Neural cell (in vitro differentiated cells): ENCODE measurements at regions not wholly inside any gene's neighbourhood (a gene's known extent, or its start where the extent isn't known, plus 50 kb on each side); places are given as distances from the start of the nearest gene placed in this dataset.

Experiments
- H2AFZ ChIP-seq: fragments of 200-600, 300-800 bp; sonication (generic), shearing (Covaris generic); 2 replicates; pipeline ENCODE4 v1.6.0; 2014; ENCODE audit warnings: low read depth, mild to moderate bottlenecking, antibody characterized with exemption, low read length, moderate library complexity
- H3F3A ChIP-seq: fragments of 200-600 bp; shearing (Covaris generic); 2 replicates; pipeline ENCODE4 v1.6.1; 2016; ENCODE audit warnings: mild to moderate bottlenecking, moderate library complexity, mixed read lengths, antibody characterized with exemption, low read length; ENCODE audit not compliant: insufficient read depth, poor library complexity, severe bottlenecking
- H3K27ac ChIP-seq: fragments of 200-600, 300-800 bp; sonication (generic), shearing (Covaris generic); 2 replicates; pipeline ENCODE4 v1.5.1; 2014; ENCODE audit warnings: mild to moderate bottlenecking, low read length, moderate library complexity
- H3K27me3 ChIP-seq: fragments of 300-800, 200-600 bp; sonication (generic), shearing (Covaris generic); 2 replicates; pipeline ENCODE4 v1.6.0; 2014; ENCODE audit warnings: mild to moderate bottlenecking, low read depth, low read length, moderate library complexity; ENCODE audit not compliant: insufficient read depth
- H3K36me3 ChIP-seq: fragments of 300-800, 200-600 bp; sonication (generic), shearing (Covaris generic); 2 replicates; pipeline ENCODE4 v1.5.1; 2014; ENCODE audit warnings: mild to moderate bottlenecking, antibody characterized with exemption, low read length, moderate library complexity; ENCODE audit not compliant: insufficient read depth
- H3K4me2 ChIP-seq: fragments of 300-800, 200-600 bp; sonication (generic), shearing (Covaris generic); 2 replicates; pipeline ENCODE4 v1.6.0; 2014; ENCODE audit warnings: mild to moderate bottlenecking, low read length
- H3K4me3 ChIP-seq: fragments of 300-800, 200-600 bp; sonication (generic), shearing (Covaris generic); 2 replicates; pipeline ENCODE4 v1.5.1; 2014; ENCODE audit warnings: mild to moderate bottlenecking, low read length, moderate library complexity
- H3K79me2 ChIP-seq: fragments of 200-600 bp; shearing (Covaris generic); replicated peaks from 2 replicates; pipeline ENCODE4 v1.6.0; 2014; ENCODE audit warnings: mild to moderate bottlenecking, low read length, moderate library complexity; ENCODE audit not compliant: insufficient read depth
- H3K9ac ChIP-seq: fragments of 300-800, 200-600 bp; sonication (generic), shearing (Covaris generic); 2 replicates; pipeline ENCODE4 v1.6.1; 2016; ENCODE audit warnings: mild to moderate bottlenecking, low read length, mixed read lengths
- H3K9me2 ChIP-seq: fragments of 200-600 bp; shearing (Covaris generic); 2 replicates; pipeline ENCODE4 v1.6.1; 2016; ENCODE audit warnings: mild to moderate bottlenecking, low read length, mixed read lengths; ENCODE audit not compliant: insufficient read depth
- H3K9me3 ChIP-seq: fragments of 200-600, 300-800 bp; sonication (generic), shearing (Covaris generic); 2 replicates; pipeline ENCODE4 v1.6.1; 2016; ENCODE audit warnings: mild to moderate bottlenecking, mixed run types, low read length, moderate library complexity, mixed read lengths
- H4K20me1 ChIP-seq: fragments of 200-600 bp; shearing (Covaris generic); 2 replicates; pipeline ENCODE4 v1.6.1; 2016; ENCODE audit warnings: mild to moderate bottlenecking, mixed run types; ENCODE audit not compliant: insufficient read depth
- CTCF ChIP-seq: fragments of 450-650 bp; IDR thresholded peaks from 2 replicates; pipeline ENCODE4 v1.5.1; 2014; ENCODE audit warnings: antibody characterized with exemption, mild to moderate bottlenecking, moderate library complexity; ENCODE audit not compliant: poor library complexity, severe bottlenecking
- EP300 ChIP-seq: fragments of 450-650 bp; conservative IDR thresholded peaks from 2 replicates; pipeline ENCODE4 v1.6.1; 2014; ENCODE audit warnings: antibody characterized with exemption, mild to moderate bottlenecking, moderate library complexity; ENCODE audit not compliant: poor library complexity, severe bottlenecking
- EZH2 ChIP-seq: fragments of 200-600, 300-800 bp; shearing (Covaris generic), sonication (generic); IDR thresholded peaks from 2 replicates; pipeline ENCODE4 v1.6.1; 2014; ENCODE audit warnings: antibody characterized with exemption, low read length, borderline replicate concordance, mild to moderate bottlenecking; ENCODE audit not compliant: insufficient read depth, poor library complexity, severe bottlenecking
- MXI1 ChIP-seq: fragments of 450-650 bp; conservative IDR thresholded peaks from 2 replicates; pipeline ENCODE4 v1.6.1; 2014; ENCODE audit warnings: antibody characterized with exemption, mild to moderate bottlenecking; ENCODE audit not compliant: poor library complexity, severe bottlenecking
- POLR2AphosphoS5 ChIP-seq: IDR thresholded peaks from 2 replicates; pipeline ENCODE4 v1.6.1; 2012
- RAD21 ChIP-seq: fragments of 450-650 bp; conservative IDR thresholded peaks from 2 replicates; pipeline ENCODE4 v1.6.1; 2014; ENCODE audit warnings: antibody characterized with exemption, mild to moderate bottlenecking, moderate library complexity
- REST ChIP-seq: IDR thresholded peaks from 2 replicates; pipeline ENCODE4 v1.6.1; 2012; ENCODE audit warnings: borderline replicate concordance
- SMC3 ChIP-seq: fragments of 450-650 bp; conservative IDR thresholded peaks from 2 replicates; pipeline ENCODE4 v1.6.1; 2014; ENCODE audit warnings: antibody characterized with exemption, mild to moderate bottlenecking, moderate library complexity; ENCODE audit not compliant: poor library complexity
- TAF1 ChIP-seq: IDR thresholded peaks from 2 replicates; pipeline ENCODE4 v1.6.1; 2012; ENCODE audit warnings: low read depth

- Histone ChIP-seq H3K27me3 (no peaks in the 10 kb centered on the region), H3K9me2 (no peaks in the 10 kb centered on the region), H3K9ac (no peak overlapping the region), H3K79me2 (no peaks in the 10 kb centered on the region), H3K4me2 (no peak overlapping the region), H2AFZ (no peak overlapping the region), H3K27ac (no peak overlapping the region), H3K36me3 (no peaks in the 10 kb centered on the region), H3K4me3 (no peak overlapping the region), H3F3A (no peaks in the 10 kb centered on the region), H4K20me1 (no peaks in the 10 kb centered on the region), H3K9me3 (no peaks in the 10 kb centered on the region)
- TF ChIP-seq REST (no peak), EP300 (no peak)
Measured at GRCh38 chr7:106421181-106421762, 136.5 kb upstream of the NAMPT start.

- Histone ChIP-seq H3K9me2 (no peaks in the 10 kb centered on the region), H2AFZ (no peak overlapping the region), H3K79me2 (no peaks in the 10 kb centered on the region), H3F3A (no peaks in the 10 kb centered on the region), H3K4me2 (no peak overlapping the region), H3K27ac (no peak overlapping the region), H3K9ac (no peak overlapping the region), H3K27me3 (no peaks in the 10 kb centered on the region), H4K20me1 (no peaks in the 10 kb centered on the region), H3K4me3 (no peak overlapping the region), H3K36me3 (no peaks in the 10 kb centered on the region), H3K9me3 (no peaks in the 10 kb centered on the region)
- TF ChIP-seq TAF1 (no peak), MXI1 (no peak), CTCF (no peak), RAD21 (no peak), EZH2 (no peak), REST (no peak), POLR2AphosphoS5 (no peak), EP300 (no peak), SMC3 (no peak)
Measured at GRCh38 chr7:106420736-106421135, 136.0 kb upstream of the NAMPT start.
